ENCODE measurements at regions not wholly inside any gene's neighbourhood (a gene's known extent, or its start where the extent isn't known, plus 50 kb on each side); places are given as distances from the start of the nearest gene placed in this dataset.

DNA sequence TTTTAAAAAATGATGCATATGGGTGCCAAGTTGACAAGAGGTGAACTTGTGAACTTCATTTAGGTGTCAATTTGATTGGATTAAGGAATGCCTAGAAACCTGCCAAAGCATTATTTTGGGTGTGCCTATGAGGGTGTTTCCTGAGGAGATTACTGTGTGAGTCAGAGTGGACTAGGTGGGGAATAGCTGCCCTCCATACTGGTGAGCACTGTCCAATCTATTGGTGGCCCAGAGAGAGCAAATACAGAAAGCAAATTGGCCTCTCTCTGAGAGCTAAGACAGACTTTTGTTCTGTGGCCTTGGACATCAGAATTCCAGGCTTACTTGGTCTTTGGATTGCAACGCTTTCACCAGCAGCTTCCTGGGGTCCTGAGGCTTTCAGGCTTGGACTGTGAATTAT lies 388.0 kb downstream of the SUCLG1 start:
- ATAC-seq = no peak
- WGBS (ENCODE audit: insufficient coverage, insufficient replicate concordance, low lambda C conversion rate, missing lambda C conversion rate) = 0% methylated on average over 1 of the region's 1 CpG
- no TSS peak for BruUV-seq (replicated peaks)
- intact Hi-C loops (cut with micrococcal nuclease; ENCODE audit: unreplicated experiment) = no loop called here
- SMC1A ChIA-PET (ENCODE audit: uncharacterized antibody, unreplicated experiment) = no interaction called here
- RAD21 ChIA-PET (ENCODE audit: unreplicated experiment) = no interaction called here
- in situ Hi-C loops (cut with MboI) = no loop called here
- no peaks in the 10 kb centered on the region for H3K36me3 ChIP-seq (ENCODE audit: control insufficient read depth in 2 of 2, insufficient read depth in 2 of 2, low read length in 1 of 2)
- no peak overlapping the region for H3K27ac ChIP-seq (ENCODE audit: control insufficient read depth, insufficient read depth)
- H2AFZ ChIP-seq (ENCODE audit: control insufficient read depth, low read depth, low read length) = no peak overlapping the region
- FAIRE-seq = no peak
- no peaks in the 10 kb centered on the region for H3K9me3 ChIP-seq (replicated peaks; ENCODE audit: control insufficient read depth, insufficient read depth, low read length)
- no peak for DNase-seq (ENCODE audit: low read depth, low spot score)
- TF ChIP-seq CEBPB (IDR thresholded peaks at IDR 0.05; ENCODE audit: borderline replicate concordance in 1 of 2, low read depth in 2 of 2, low read length in 2 of 2) (no peak), KAT2A (conservative IDR thresholded peaks at IDR 0.05; ENCODE audit: control insufficient read depth, low read depth, low read length) (no peak)
- H3K4me2 ChIP-seq (ENCODE audit: control insufficient read depth, insufficient read depth) = no peak overlapping the region
- POLR2A ChIA-PET = no interaction called here
- CTCF ChIA-PET = no interaction called here
- no peak overlapping the region for H3K4me3 ChIP-seq
- no peaks in the 10 kb centered on the region for H3K79me2 ChIP-seq (ENCODE audit: control insufficient read depth, insufficient read depth, low read length)
- peaks cover 0 to 3% of the 10 kb centered on the region in 2 experiments; a peak in 1 of 4 replicates for H3K27me3 ChIP-seq (replicated peaks in 1 of 2; ENCODE audit: control insufficient read depth in 2 of 2, insufficient read depth in 2 of 2, low read length in 1 of 2)
- H3K9ac ChIP-seq (ENCODE audit: control insufficient read depth, insufficient read depth, low read length) = no peak overlapping the region
- no peaks in the 10 kb centered on the region for H3K4me1 ChIP-seq (ENCODE audit: control insufficient read depth, insufficient read depth, low read length)
- H4K20me1 ChIP-seq (ENCODE audit: control insufficient read depth, insufficient read depth) = no peaks in the 10 kb centered on the region

DNA sequence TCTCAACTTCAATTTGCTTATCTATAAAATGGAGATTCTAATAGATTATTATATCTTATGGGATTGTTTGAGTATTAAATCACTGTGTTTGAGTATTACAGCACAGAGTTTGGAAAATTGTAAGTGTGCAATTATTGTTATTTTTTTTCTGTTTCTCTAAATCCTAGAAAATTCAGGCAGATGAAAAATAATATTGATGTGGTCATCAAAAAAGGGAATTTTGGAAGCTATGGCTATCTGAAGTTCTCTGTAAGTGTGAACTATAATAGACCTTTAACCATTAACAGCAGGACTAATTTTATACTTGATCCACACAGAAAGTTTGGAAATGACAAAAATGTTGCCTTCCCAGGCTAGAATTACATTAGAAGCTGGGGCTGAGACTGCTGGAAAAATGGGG lies 393.2 kb downstream of the SUCLG1 start:
- FAIRE-seq (no peak), ATAC-seq (no peak), DNase-seq (ENCODE audit: low read depth, low spot score) (no peak)
- H3K79me2 ChIP-seq (ENCODE audit: control insufficient read depth, insufficient read depth, low read length) = no peaks in the 10 kb centered on the region
- H3K9ac ChIP-seq (ENCODE audit: control insufficient read depth, insufficient read depth, low read length) = no peak overlapping the region
- H3K36me3 ChIP-seq (ENCODE audit: control insufficient read depth in 2 of 2, insufficient read depth in 2 of 2, low read length in 1 of 2) = no peaks in the 10 kb centered on the region
- H2AFZ ChIP-seq (ENCODE audit: control insufficient read depth, low read depth, low read length) = no peak overlapping the region
- no peaks in the 10 kb centered on the region for H3K4me1 ChIP-seq (ENCODE audit: control insufficient read depth, insufficient read depth, low read length)
- H3K4me2 ChIP-seq (ENCODE audit: control insufficient read depth, insufficient read depth) = no peak overlapping the region
- no peaks in the 10 kb centered on the region for H4K20me1 ChIP-seq (ENCODE audit: control insufficient read depth, insufficient read depth)
- no peaks in the 10 kb centered on the region; a peak in 1 of 4 replicates for H3K27me3 ChIP-seq (replicated peaks in 1 of 2; ENCODE audit: control insufficient read depth in 2 of 2, insufficient read depth in 2 of 2, low read length in 1 of 2)
- POLR2A ChIA-PET = no interaction called here
- no peak overlapping the region for H3K27ac ChIP-seq (ENCODE audit: control insufficient read depth, insufficient read depth)
- SMC1A ChIA-PET (ENCODE audit: uncharacterized antibody, unreplicated experiment) = no interaction called here
- RAD21 ChIA-PET (ENCODE audit: unreplicated experiment) = no interaction called here
- H3K4me3 ChIP-seq = no peak overlapping the region
- BruUV-seq (replicated peaks) = no TSS peak
- H3K9me3 ChIP-seq (replicated peaks; ENCODE audit: control insufficient read depth, insufficient read depth, low read length) = no peaks in the 10 kb centered on the region
- intact Hi-C loops (cut with micrococcal nuclease; ENCODE audit: unreplicated experiment) (no loop called here), in situ Hi-C loops (cut with MboI) (no loop called here)
- CTCF ChIA-PET = no interaction called here
- TF ChIP-seq MYC (IDR thresholded peaks at IDR 0.05; ENCODE audit: insufficient read depth, insufficient read length, insufficient replicate concordance, low read length, severe bottlenecking) (no peak), CBFB (IDR thresholded peaks at IDR 0.05; ENCODE audit: low read depth) (no peak), CBX3 (IDR thresholded peaks at IDR 0.05; ENCODE audit: borderline replicate concordance, low read depth) (no peak), KLF5 (IDR thresholded peaks at IDR 0.05; ENCODE audit: partially characterized antibody) (no peak), HCFC1 (IDR thresholded peaks at IDR 0.05; ENCODE audit: low read length) (no peak), HDGF (IDR thresholded peaks at IDR 0.05) (no peak), BACH1 (IDR thresholded peaks at IDR 0.05; ENCODE audit: borderline replicate concordance) (no peak), GABPA (IDR thresholded peaks at IDR 0.05; ENCODE audit: low read depth) (no peak), SRF (IDR thresholded peaks at IDR 0.05; ENCODE audit: low read depth in 2 of 2, low read length in 2 of 2) (no peak), SUZ12 (IDR thresholded peaks at IDR 0.05; ENCODE audit: unreplicated experiment) (no peak)
- TF ChIP-seq, protein P1, sequence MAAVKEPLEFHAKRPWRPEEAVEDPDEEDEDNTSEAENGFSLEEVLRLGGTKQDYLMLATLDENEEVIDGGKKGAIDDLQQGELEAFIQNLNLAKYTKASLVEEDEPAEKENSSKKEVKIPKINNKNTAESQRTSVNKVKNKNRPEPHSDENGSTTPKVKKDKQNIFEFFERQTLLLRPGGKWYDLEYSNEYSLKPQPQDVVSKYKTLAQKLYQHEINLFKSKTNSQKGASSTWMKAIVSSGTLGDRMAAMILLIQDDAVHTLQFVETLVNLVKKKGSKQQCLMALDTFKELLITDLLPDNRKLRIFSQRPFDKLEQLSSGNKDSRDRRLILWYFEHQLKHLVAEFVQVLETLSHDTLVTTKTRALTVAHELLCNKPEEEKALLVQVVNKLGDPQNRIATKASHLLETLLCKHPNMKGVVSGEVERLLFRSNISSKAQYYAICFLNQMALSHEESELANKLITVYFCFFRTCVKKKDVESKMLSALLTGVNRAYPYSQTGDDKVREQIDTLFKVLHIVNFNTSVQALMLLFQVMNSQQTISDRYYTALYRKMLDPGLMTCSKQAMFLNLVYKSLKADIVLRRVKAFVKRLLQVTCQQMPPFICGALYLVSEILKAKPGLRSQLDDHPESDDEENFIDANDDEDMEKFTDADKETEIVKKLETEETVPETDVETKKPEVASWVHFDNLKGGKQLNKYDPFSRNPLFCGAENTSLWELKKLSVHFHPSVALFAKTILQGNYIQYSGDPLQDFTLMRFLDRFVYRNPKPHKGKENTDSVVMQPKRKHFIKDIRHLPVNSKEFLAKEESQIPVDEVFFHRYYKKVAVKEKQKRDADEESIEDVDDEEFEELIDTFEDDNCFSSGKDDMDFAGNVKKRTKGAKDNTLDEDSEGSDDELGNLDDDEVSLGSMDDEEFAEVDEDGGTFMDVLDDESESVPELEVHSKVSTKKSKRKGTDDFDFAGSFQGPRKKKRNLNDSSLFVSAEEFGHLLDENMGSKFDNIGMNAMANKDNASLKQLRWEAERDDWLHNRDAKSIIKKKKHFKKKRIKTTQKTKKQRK (IDR thresholded peaks at IDR 0.05; ENCODE audit: low read depth, low read length) = no peak
- TF ChIP-seq, protein P2, sequence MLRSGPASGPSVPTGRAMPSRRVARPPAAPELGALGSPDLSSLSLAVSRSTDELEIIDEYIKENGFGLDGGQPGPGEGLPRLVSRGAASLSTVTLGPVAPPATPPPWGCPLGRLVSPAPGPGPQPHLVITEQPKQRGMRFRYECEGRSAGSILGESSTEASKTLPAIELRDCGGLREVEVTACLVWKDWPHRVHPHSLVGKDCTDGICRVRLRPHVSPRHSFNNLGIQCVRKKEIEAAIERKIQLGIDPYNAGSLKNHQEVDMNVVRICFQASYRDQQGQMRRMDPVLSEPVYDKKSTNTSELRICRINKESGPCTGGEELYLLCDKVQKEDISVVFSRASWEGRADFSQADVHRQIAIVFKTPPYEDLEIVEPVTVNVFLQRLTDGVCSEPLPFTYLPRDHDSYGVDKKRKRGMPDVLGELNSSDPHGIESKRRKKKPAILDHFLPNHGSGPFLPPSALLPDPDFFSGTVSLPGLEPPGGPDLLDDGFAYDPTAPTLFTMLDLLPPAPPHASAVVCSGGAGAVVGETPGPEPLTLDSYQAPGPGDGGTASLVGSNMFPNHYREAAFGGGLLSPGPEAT (IDR thresholded peaks at IDR 0.05; ENCODE audit: low read depth) = no peak
